ENCODE measurements at regions not wholly inside any gene's neighbourhood (a gene's known extent, or its start where the extent isn't known, plus 50 kb on each side); places are given as distances from the start of the nearest gene placed in this dataset.
"Not testable (repeated sequence)": the region's sequence is repeated elsewhere in the genome, so short reads cannot be mapped to it uniquely, and the experiment has no call there.

- not testable (repeated sequence) for TF ChIP-seq EZH2phosphoT487 (IDR thresholded peaks at IDR 0.05; ENCODE audit: low read depth, severe bottlenecking, unreplicated experiment)
- TF ChIP-seq, protein P1, sequence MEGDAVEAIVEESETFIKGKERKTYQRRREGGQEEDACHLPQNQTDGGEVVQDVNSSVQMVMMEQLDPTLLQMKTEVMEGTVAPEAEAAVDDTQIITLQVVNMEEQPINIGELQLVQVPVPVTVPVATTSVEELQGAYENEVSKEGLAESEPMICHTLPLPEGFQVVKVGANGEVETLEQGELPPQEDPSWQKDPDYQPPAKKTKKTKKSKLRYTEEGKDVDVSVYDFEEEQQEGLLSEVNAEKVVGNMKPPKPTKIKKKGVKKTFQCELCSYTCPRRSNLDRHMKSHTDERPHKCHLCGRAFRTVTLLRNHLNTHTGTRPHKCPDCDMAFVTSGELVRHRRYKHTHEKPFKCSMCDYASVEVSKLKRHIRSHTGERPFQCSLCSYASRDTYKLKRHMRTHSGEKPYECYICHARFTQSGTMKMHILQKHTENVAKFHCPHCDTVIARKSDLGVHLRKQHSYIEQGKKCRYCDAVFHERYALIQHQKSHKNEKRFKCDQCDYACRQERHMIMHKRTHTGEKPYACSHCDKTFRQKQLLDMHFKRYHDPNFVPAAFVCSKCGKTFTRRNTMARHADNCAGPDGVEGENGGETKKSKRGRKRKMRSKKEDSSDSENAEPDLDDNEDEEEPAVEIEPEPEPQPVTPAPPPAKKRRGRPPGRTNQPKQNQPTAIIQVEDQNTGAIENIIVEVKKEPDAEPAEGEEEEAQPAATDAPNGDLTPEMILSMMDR (IDR thresholded peaks at IDR 0.05; ENCODE audit: poor library complexity) = not testable (repeated sequence)
Measured at GRCh38 chr9:62804314-62804713, 1614.5 kb downstream of the SPATA31A7 start.
